H9 (cell line): ENCODE measurements at regions not wholly inside any gene's neighbourhood (a gene's known extent, or its start where the extent isn't known, plus 50 kb on each side); places are given as distances from the start of the nearest gene placed in this dataset.

Experiments used
- DNase-seq: peaks from one replicate; pipeline ENCODE4 v3.0.0-alpha.2; 2017
- H2AFZ ChIP-seq: one replicate; pipeline ENCODE4 v1.6.1; 2013; ENCODE audit warnings: mild to moderate bottlenecking, low read length, control low read depth, moderate library complexity
- H2AK5ac ChIP-seq: 2 replicates; pipeline ENCODE4 v1.6.1; 2013; ENCODE audit warnings: low read length, control low read depth, mixed read lengths; ENCODE audit not compliant: insufficient read length
- H2BK120ac ChIP-seq: one replicate; pipeline ENCODE4 v1.6.1; 2013; ENCODE audit warnings: low read depth, mild to moderate bottlenecking, low read length, control low read depth, inconsistent platforms; ENCODE audit not compliant: poor library complexity, severe bottlenecking
- H2BK12ac ChIP-seq: 2 replicates; pipeline ENCODE4 v1.6.1; 2013; ENCODE audit warnings: low read length, control low read depth, mixed read lengths, low read depth; ENCODE audit not compliant: insufficient read length
- H2BK15ac ChIP-seq: 2 replicates; pipeline ENCODE4 v1.6.1; 2013; ENCODE audit warnings: low read depth, low read length, control low read depth
- H2BK20ac ChIP-seq: one replicate; pipeline ENCODE4 v1.6.1; 2013; ENCODE audit warnings: low read depth, mild to moderate bottlenecking, low read length, control low read depth, inconsistent platforms; ENCODE audit not compliant: poor library complexity, severe bottlenecking
- H2BK5ac ChIP-seq: 2 replicates; pipeline ENCODE4 v1.6.1; 2013; ENCODE audit warnings: low read length, control low read depth, mixed read lengths; ENCODE audit not compliant: insufficient read length
- H3K14ac ChIP-seq: 2 replicates; pipeline ENCODE4 v1.6.1; 2013; ENCODE audit warnings: low read length, control low read depth; ENCODE audit not compliant: insufficient read depth
- H3K18ac ChIP-seq: 2 replicates; pipeline ENCODE4 v1.6.1; 2013; ENCODE audit warnings: low read depth, mild to moderate bottlenecking, mixed read lengths, low read length, control low read depth; ENCODE audit not compliant: insufficient read length
- H3K23ac ChIP-seq: 2 replicates; pipeline ENCODE4 v1.6.1; 2013; ENCODE audit warnings: low read length, control low read depth, mixed read lengths, low read depth; ENCODE audit not compliant: insufficient read length
- H3K23me2 ChIP-seq: 2 replicates; pipeline ENCODE4 v1.6.1; 2013; ENCODE audit warnings: low read depth, mild to moderate bottlenecking, mixed read lengths, low read length, control low read depth; ENCODE audit not compliant: insufficient read length, poor library complexity, severe bottlenecking
- H3K27ac ChIP-seq: 2 replicates; pipeline ENCODE4 v1.5.1; 2013; ENCODE audit warnings: low read length, control low read depth, mixed read lengths, low read depth; ENCODE audit not compliant: insufficient read length
- H3K27me3 ChIP-seq: 2 replicates; pipeline ENCODE4 v1.6.1; 2013; ENCODE audit warnings: low read length, control low read depth, inconsistent platforms; ENCODE audit not compliant: insufficient read depth
- H3K4ac ChIP-seq: 2 replicates; pipeline ENCODE4 v1.6.1; 2013; ENCODE audit warnings: low read depth, mild to moderate bottlenecking, control low read depth, inconsistent platforms, low read length, moderate library complexity
- H3K4me1 ChIP-seq: 2 replicates; pipeline ENCODE4 v1.6.1; 2013; ENCODE audit warnings: low read length, control low read depth, inconsistent platforms; ENCODE audit not compliant: insufficient read depth
- H3K4me2 ChIP-seq: 2 replicates; pipeline ENCODE4 v1.6.1; 2013; ENCODE audit warnings: low read length, control low read depth, mixed read lengths; ENCODE audit not compliant: insufficient read length, insufficient read depth
- H3K56ac ChIP-seq: 2 replicates; pipeline ENCODE4 v1.6.1; 2013; ENCODE audit warnings: low read depth, mild to moderate bottlenecking, mixed read lengths, low read length, control low read depth; ENCODE audit not compliant: insufficient read length
- H3K79me1 ChIP-seq: 2 replicates; pipeline ENCODE4 v1.6.1; 2013; ENCODE audit warnings: low read depth, mild to moderate bottlenecking, moderate library complexity, low read length, control low read depth, inconsistent platforms; ENCODE audit not compliant: insufficient read depth, poor library complexity, severe bottlenecking
- H3K79me2 ChIP-seq: 2 replicates; pipeline ENCODE4 v1.6.1; 2013; ENCODE audit warnings: low read length, control low read depth, inconsistent platforms; ENCODE audit not compliant: insufficient read depth
- H3K9ac ChIP-seq: 2 replicates; pipeline ENCODE4 v1.6.1; 2013; ENCODE audit warnings: low read length, control low read depth, mixed read lengths; ENCODE audit not compliant: insufficient read length; ENCODE audit errors: extremely low read depth
- H3K9me3 ChIP-seq: one replicate; pipeline ENCODE4 v1.6.1; 2013; ENCODE audit warnings: low read depth, low read length, inconsistent platforms; ENCODE audit not compliant: control insufficient read depth
- H3T11ph ChIP-seq: one replicate; pipeline ENCODE4 v1.6.1; 2013; ENCODE audit warnings: mild to moderate bottlenecking, low read length, control low read depth, inconsistent platforms
- H4K20me1 ChIP-seq: one replicate; pipeline ENCODE4 v1.6.1; 2013; ENCODE audit not compliant: control insufficient read depth, insufficient read length, insufficient read depth
- H4K5ac ChIP-seq: 2 replicates; pipeline ENCODE4 v1.6.1; 2013; ENCODE audit warnings: low read depth, mild to moderate bottlenecking, mixed read lengths, low read length, control low read depth; ENCODE audit not compliant: insufficient read length
- H4K8ac ChIP-seq: replicated peaks from 2 replicates; pipeline ENCODE4 v1.6.1; 2013; ENCODE audit warnings: low read length, control low read depth, mixed read lengths, low read depth; ENCODE audit not compliant: insufficient read length
- H4K91ac ChIP-seq: 2 replicates; pipeline ENCODE4 v1.6.1; 2013; ENCODE audit warnings: low read depth, mild to moderate bottlenecking, moderate library complexity, mixed read lengths, low read length, control low read depth; ENCODE audit not compliant: insufficient read length
- H3K27ac Mint-ChIP-seq, 3 experiments: 2 replicates in 2 of 3; 3 replicates in 1 of 3; pipeline ENCODE4 v1.8.0; 2020 to 2021; ENCODE audit warnings: mixed read lengths in 3 of 3, mild to moderate bottlenecking in 1 of 3, moderate library complexity in 1 of 3
- H3K27me3 Mint-ChIP-seq: 2 replicates; pipeline ENCODE4 v1.8.0; 2021; ENCODE audit warnings: low read depth, mild to moderate bottlenecking, moderate library complexity, mixed read lengths
- H3K36me3 Mint-ChIP-seq, 3 experiments: 2 replicates in 2 of 3; 3 replicates in 1 of 3; pipeline ENCODE4 v1.8.0; 2020 to 2021; ENCODE audit warnings: low read depth in 3 of 3, mixed read lengths in 3 of 3; ENCODE audit not compliant: insufficient read depth in 1 of 3
- H3K4me1 Mint-ChIP-seq, 2 experiments: 2 replicates each; pipeline ENCODE4 v1.8.0; 2020; ENCODE audit warnings: mixed read lengths in 2 of 2
- H3K4me3 Mint-ChIP-seq, 2 experiments: 2 replicates in 1 of 2; 3 replicates in 1 of 2; pipeline ENCODE4 v1.8.0; 2020 to 2021; ENCODE audit warnings: mild to moderate bottlenecking in 2 of 2, mixed read lengths in 2 of 2, moderate library complexity in 1 of 2
- H3K9me3 Mint-ChIP-seq, 2 experiments: 2 replicates in 1 of 2; 3 replicates in 1 of 2; pipeline ENCODE4 v1.8.0; 2020; ENCODE audit warnings: mild to moderate bottlenecking in 2 of 2, mixed read lengths in 2 of 2, moderate library complexity in 1 of 2
- WGBS: extraction: QIAGEN DNeasy Blood & Tissue Kit; methylation state at CpG from one replicate; pipeline ENCODE4 v1.1.7; 2013; ENCODE audit warnings: missing lambda C conversion rate, low lambda C conversion rate, mixed read lengths; ENCODE audit not compliant: insufficient read length; ENCODE audit errors: extremely low coverage; 5-methylcytosine and 5-hydroxymethylcytosine counted together
- TF ChIP-seq, protein P1 (sequence below): fragments of 200-600 bp; sonication (generic); conservative IDR thresholded peaks from 3 replicates; pipeline ENCODE4 v1.8.0; 2021; ENCODE audit warnings: antibody characterized with exemption, mild to moderate bottlenecking

- Histone ChIP-seq H2BK12ac (no peak overlapping the region), H3K79me2 (no peaks in the 10 kb centered on the region), H2AFZ (no peak overlapping the region), H3K23me2 (no peaks in the 10 kb centered on the region), H2BK120ac (no peak overlapping the region), H4K5ac (no peak overlapping the region), H3K23ac (no peak overlapping the region), H4K8ac (no peak overlapping the region), H3K14ac (no peak overlapping the region), H3T11ph (no peak overlapping the region), H2BK20ac (no peak overlapping the region), H3K79me1 (no peaks in the 10 kb centered on the region), H3K27me3 (no peaks in the 10 kb centered on the region), H3K4me2 (no peak overlapping the region), H3K9me3 (no peaks in the 10 kb centered on the region), H2AK5ac (no peak overlapping the region), H4K91ac (no peak overlapping the region), H3K9ac (no peak overlapping the region), H3K18ac (no peak overlapping the region), H4K20me1 (no peaks in the 10 kb centered on the region), H2BK15ac (no peak overlapping the region), H3K4ac (no peak overlapping the region), H2BK5ac (no peak overlapping the region), H3K27ac (no peak overlapping the region), H3K56ac (no peak overlapping the region), H3K4me1 (no peaks in the 10 kb centered on the region)
- no peak overlapping the region for H3K4me3 Mint-ChIP-seq
- WGBS = no CpG with 5 or more reads among the region's 2 CpGs
- no peak overlapping the region for H3K27ac Mint-ChIP-seq
- TF ChIP-seq, protein P1, sequence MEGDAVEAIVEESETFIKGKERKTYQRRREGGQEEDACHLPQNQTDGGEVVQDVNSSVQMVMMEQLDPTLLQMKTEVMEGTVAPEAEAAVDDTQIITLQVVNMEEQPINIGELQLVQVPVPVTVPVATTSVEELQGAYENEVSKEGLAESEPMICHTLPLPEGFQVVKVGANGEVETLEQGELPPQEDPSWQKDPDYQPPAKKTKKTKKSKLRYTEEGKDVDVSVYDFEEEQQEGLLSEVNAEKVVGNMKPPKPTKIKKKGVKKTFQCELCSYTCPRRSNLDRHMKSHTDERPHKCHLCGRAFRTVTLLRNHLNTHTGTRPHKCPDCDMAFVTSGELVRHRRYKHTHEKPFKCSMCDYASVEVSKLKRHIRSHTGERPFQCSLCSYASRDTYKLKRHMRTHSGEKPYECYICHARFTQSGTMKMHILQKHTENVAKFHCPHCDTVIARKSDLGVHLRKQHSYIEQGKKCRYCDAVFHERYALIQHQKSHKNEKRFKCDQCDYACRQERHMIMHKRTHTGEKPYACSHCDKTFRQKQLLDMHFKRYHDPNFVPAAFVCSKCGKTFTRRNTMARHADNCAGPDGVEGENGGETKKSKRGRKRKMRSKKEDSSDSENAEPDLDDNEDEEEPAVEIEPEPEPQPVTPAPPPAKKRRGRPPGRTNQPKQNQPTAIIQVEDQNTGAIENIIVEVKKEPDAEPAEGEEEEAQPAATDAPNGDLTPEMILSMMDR = no peak
- H3K9me3 Mint-ChIP-seq = peaks cover 0 to 3% of the 10 kb centered on the region in 2 experiments; a peak in 1 of 5 replicates
- H3K4me1 Mint-ChIP-seq = peaks cover 0 to 6% of the 10 kb centered on the region in 2 experiments; a peak in 2 of 4 replicates
- DNase-seq = no peak
- H3K27me3 Mint-ChIP-seq = no peaks in the 10 kb centered on the region; the same call in 1 of the 2 replicates
- H3K36me3 Mint-ChIP-seq = no peaks in the 10 kb centered on the region; a peak in 1 of 7 replicates
These were observed 311.4 kb downstream of the PDCD6IP start for GRCh38 chr3:34109846-34110245.
